Activated CD8-positive, alpha-beta memory T cell treated with anti-CD3 and anti-CD28 coated beads, Interleukin-2, amount 10 ng/mL, durations not matched to agents 7 days and 5 days (primary cell): ENCODE measurements at regions not wholly inside any gene's neighbourhood (a gene's known extent, or its start where the extent isn't known, plus 50 kb on each side); places are given as distances from the start of the nearest gene placed in this dataset.
"Not testable (repeated sequence)": the region's sequence is repeated elsewhere in the genome, so short reads cannot be mapped to it uniquely, and the experiment has no call there.

Source experiments
- ATAC-seq: fragments of 150-1000 bp; cut with Tn5 transposase; one replicate; pipeline ENCODE4 v1.10.0; 2021; ENCODE audit warnings: moderate library complexity
- CTCF ChIA-PET: fragments of 350-600 bp; sonication (Branson Sonifier 250); formaldehyde crosslinking; loops from one replicate; lab custom pipeline; 2021; ENCODE audit warnings: antibody characterized with exemption; lab: Charles Lee
- DNase-seq: peaks from one replicate; pipeline ENCODE4 v3.0.0-alpha.2; 2020
- H3K27ac Mint-ChIP-seq: one replicate; pipeline ENCODE4 v1.8.0; 2021; ENCODE audit warnings: mild to moderate bottlenecking, mixed read lengths
- H3K27me3 Mint-ChIP-seq: one replicate; pipeline ENCODE4 v1.8.0; 2021; ENCODE audit warnings: mixed read lengths
- H3K36me3 Mint-ChIP-seq: one replicate; pipeline ENCODE4 v1.8.0; 2021; ENCODE audit warnings: mild to moderate bottlenecking, mixed read lengths
- H3K4me1 Mint-ChIP-seq: one replicate; pipeline ENCODE4 v1.8.0; 2021; ENCODE audit warnings: mixed read lengths
- H3K4me3 Mint-ChIP-seq: one replicate; pipeline ENCODE4 v1.8.0; 2021; ENCODE audit warnings: mild to moderate bottlenecking, moderate library complexity, mixed read lengths
- H3K9me3 Mint-ChIP-seq: one replicate; pipeline ENCODE4 v1.8.0; 2022; ENCODE audit warnings: low read depth, mixed read lengths

- ATAC-seq = no peak
- H3K27me3 Mint-ChIP-seq = no peaks in the 10 kb centered on the region
- H3K4me1 Mint-ChIP-seq = peaks cover 7% of the 10 kb centered on the region
- CTCF ChIA-PET = interaction anchor here (0.6 to 1.2 kb wide), 3 partner anchors 15 to 271 kb away, joined by 3 to 4 read pairs (median 3); no protein-coding TSS in a partner anchor
- no peaks in the 10 kb centered on the region for H3K36me3 Mint-ChIP-seq
- no peak overlapping the region for H3K4me3 Mint-ChIP-seq
- no peak for DNase-seq
- no peaks in the 10 kb centered on the region for H3K9me3 Mint-ChIP-seq
- no peak overlapping the region for H3K27ac Mint-ChIP-seq
Observed at GRCh38 chr1:67482733-67483482, 52.7 kb upstream of the SERBP1 start.

GRCh38 chr1:67484492-67484891, 54.3 kb upstream of the SERBP1 start:
- DNase-seq = no peak
- H3K27me3 Mint-ChIP-seq = no peaks in the 10 kb centered on the region
- CTCF ChIA-PET = interaction anchor here (1.8 kb wide), 1 partner anchor 16 kb away, joined by 6 read pairs; no protein-coding TSS in a partner anchor

GRCh38 chr1:67485046-67485811, 55.0 kb upstream of the SERBP1 start:
- Mint-ChIP-seq H3K4me1 (no peaks in the 10 kb centered on the region), H3K4me3 (no peak overlapping the region), H3K9me3 (no peaks in the 10 kb centered on the region), H3K36me3 (no peaks in the 10 kb centered on the region), H3K27me3 (no peaks in the 10 kb centered on the region), H3K27ac (no peak overlapping the region)
- ATAC-seq = no peak
- no peak for DNase-seq
- CTCF ChIA-PET = interaction anchor here (1.8 kb wide), 1 partner anchor 15 kb away, joined by 6 read pairs; no protein-coding TSS in a partner anchor

More at GRCh38 chr1:67484492-67484891, 54.3 kb upstream of the SERBP1 start:
- no peak overlapping the region for H3K4me3 Mint-ChIP-seq
- no peaks in the 10 kb centered on the region for H3K4me1 Mint-ChIP-seq
- H3K9me3 Mint-ChIP-seq = no peaks in the 10 kb centered on the region
- H3K27ac Mint-ChIP-seq = no peak overlapping the region
- H3K36me3 Mint-ChIP-seq = no peaks in the 10 kb centered on the region
- no peak for ATAC-seq

GRCh38 chr1:67489643-67490042, 59.4 kb upstream of the SERBP1 start:
- no peak overlapping the region for H3K4me3 Mint-ChIP-seq
- ATAC-seq (peak; percentile 45), DNase-seq (no peak)
- CTCF ChIA-PET = interaction anchor here (0.7 to 3.6 kb wide), 3 partner anchors 11 to 274 kb away, joined by 3 to 16 read pairs (median 3); no protein-coding TSS in a partner anchor
- no peaks in the 10 kb centered on the region for H3K27me3 Mint-ChIP-seq
- no peaks in the 10 kb centered on the region for H3K9me3 Mint-ChIP-seq
- H3K27ac Mint-ChIP-seq = no peak overlapping the region
- no peaks in the 10 kb centered on the region for H3K36me3 Mint-ChIP-seq
- H3K4me1 Mint-ChIP-seq = no peaks in the 10 kb centered on the region

- H3K9me3 Mint-ChIP-seq = no peaks in the 10 kb centered on the region
- ATAC-seq = no peak
- no peaks in the 10 kb centered on the region for H3K36me3 Mint-ChIP-seq
- no peak overlapping the region for H3K4me3 Mint-ChIP-seq
- no peaks in the 10 kb centered on the region for H3K27me3 Mint-ChIP-seq
- H3K4me1 Mint-ChIP-seq = no peaks in the 10 kb centered on the region
- no peak for DNase-seq
- CTCF ChIA-PET = interaction anchor here (0.7 to 3.6 kb wide), 5 partner anchors 9 to 349 kb away, joined by 3 to 16 read pairs (median 3); no protein-coding TSS in a partner anchor
- no peak overlapping the region for H3K27ac Mint-ChIP-seq
Observed at GRCh38 chr1:67491280-67491679, 61.1 kb upstream of the SERBP1 start.

- Mint-ChIP-seq H3K36me3 (no peaks in the 10 kb centered on the region), H3K27me3 (no peaks in the 10 kb centered on the region), H3K4me1 (no peaks in the 10 kb centered on the region), H3K9me3 (no peaks in the 10 kb centered on the region), H3K4me3 (no peak overlapping the region), H3K27ac (no peak overlapping the region)
- CTCF ChIA-PET = interaction anchor here (3.6 kb wide), 1 partner anchor 7 kb away, joined by 16 read pairs; no protein-coding TSS in a partner anchor
- DNase-seq = no peak
- no peak for ATAC-seq
Observed at GRCh38 chr1:67493148-67493547, 62.9 kb upstream of the SERBP1 start.

- H3K4me3 Mint-ChIP-seq = no peak overlapping the region
- peaks cover 1% of the 10 kb centered on the region for H3K4me1 Mint-ChIP-seq
- H3K9me3 Mint-ChIP-seq = no peaks in the 10 kb centered on the region
- ATAC-seq (no peak), DNase-seq (no peak)
- H3K36me3 Mint-ChIP-seq = no peaks in the 10 kb centered on the region
- H3K27me3 Mint-ChIP-seq = no peaks in the 10 kb centered on the region
- no peak overlapping the region for H3K27ac Mint-ChIP-seq
- CTCF ChIA-PET = interaction anchor here (4.1 kb wide), 1 partner anchor 282 kb away, joined by 29 read pairs; no protein-coding TSS in a partner anchor
Observed at GRCh38 chr1:67495327-67495726, 65.1 kb upstream of the SERBP1 start.

- no peak for DNase-seq
- Mint-ChIP-seq H3K9me3 (no peaks in the 10 kb centered on the region), H3K4me3 (no peak overlapping the region), H3K27me3 (no peaks in the 10 kb centered on the region), H3K36me3 (no peaks in the 10 kb centered on the region), H3K4me1 (peaks cover 5% of the 10 kb centered on the region), H3K27ac (no peak overlapping the region)
- CTCF ChIA-PET = interaction anchor here (0.9 to 4.1 kb wide), 4 partner anchors 10 to 283 kb away, joined by 3 to 29 read pairs (median 3); no protein-coding TSS in a partner anchor
- no peak for ATAC-seq
Observed at GRCh38 chr1:67496329-67496728, 66.1 kb upstream of the SERBP1 start.

GRCh38 chr1:67500413-67500959, 70.3 kb upstream of the SERBP1 start:
- Mint-ChIP-seq H3K36me3 (no peaks in the 10 kb centered on the region), H3K27me3 (peaks cover 8% of the 10 kb centered on the region), H3K4me3 (no peak overlapping the region), H3K27ac (no peak overlapping the region), H3K4me1 (peaks cover 5% of the 10 kb centered on the region), H3K9me3 (no peaks in the 10 kb centered on the region)
- peak; percentile 99 for ATAC-seq
- CTCF ChIA-PET = interaction anchor here (0.5 to 5.6 kb wide), 53 partner anchors 9 to 740 kb away, joined by 3 to 141 read pairs (median 5); partner anchors contain the start of genes C1orf141, GADD45A and SERBP1
- peak; percentile 91 for DNase-seq

GRCh38 chr1:67503974-67504373, 73.8 kb upstream of the SERBP1 start:
- ATAC-seq = no peak
- Mint-ChIP-seq H3K36me3 (no peaks in the 10 kb centered on the region), H3K9me3 (no peaks in the 10 kb centered on the region), H3K4me1 (peaks cover 7% of the 10 kb centered on the region), H3K27me3 (peaks cover 8% of the 10 kb centered on the region), H3K27ac (no peak overlapping the region), H3K4me3 (no peak overlapping the region)
- no peak for DNase-seq
- CTCF ChIA-PET = interaction anchor here (1.2 to 5.6 kb wide), 2 partner anchors 270 to 291 kb away, joined by 10 to 141 read pairs; no protein-coding TSS in a partner anchor

GRCh38 chr1:67513392-67514294, 83.4 kb upstream of the SERBP1 start:
- CTCF ChIA-PET, ATAC-seq, H3K4me1 Mint-ChIP-seq, H3K9me3 Mint-ChIP-seq, H3K36me3 Mint-ChIP-seq, DNase-seq, H3K27me3 Mint-ChIP-seq, H3K27ac Mint-ChIP-seq, H3K4me3 Mint-ChIP-seq: not testable (repeated sequence)

- Mint-ChIP-seq H3K36me3 (no peaks in the 10 kb centered on the region), H3K27me3 (peaks cover 10% of the 10 kb centered on the region), H3K4me1 (no peaks in the 10 kb centered on the region), H3K4me3 (no peak overlapping the region), H3K9me3 (peaks cover 4% of the 10 kb centered on the region), H3K27ac (no peak overlapping the region)
- CTCF ChIA-PET = no interaction called here
- DNase-seq = no peak
- ATAC-seq = no peak
Observed at GRCh38 chr1:67514300-67514699, 84.1 kb upstream of the SERBP1 start.
